GM18498 (cell line): ENCODE measurements at regions not wholly inside any gene's neighbourhood (a gene's known extent, or its start where the extent isn't known, plus 50 kb on each side); places are given as distances from the start of the nearest gene placed in this dataset.

ENCODE experiments used
- ATAC-seq: cut with Tn5 transposase; IDR thresholded peaks from one replicate; pipeline ENCODE4 v1.9.1; 2021; ENCODE audit warnings: mild to moderate bottlenecking, moderate library complexity; ENCODE audit not compliant: unreplicated experiment

GRCh38 chr2:157125685-157126084 lies 131.8 kb upstream of the GALNT5 start:
- no peak for ATAC-seq

GRCh38 chr2:157127249-157128012 lies 130.1 kb upstream of the GALNT5 start:
- no peak for ATAC-seq

GRCh38 chr2:157143901-157144300 lies 113.6 kb upstream of the GALNT5 start:
- no peak for ATAC-seq

GRCh38 chr2:157149270-157149669 lies 108.2 kb upstream of the GALNT5 start:
- ATAC-seq, result no peak

- ATAC-seq, result peak; percentile 92
Measured at GRCh38 chr2:157150747-157151146, 106.8 kb upstream of the GALNT5 start.

GRCh38 chr2:157152362-157152761 lies 105.1 kb upstream of the GALNT5 start:
- ATAC-seq, result no peak

GRCh38 chr2:157155992-157156391 lies 101.5 kb upstream of the GALNT5 start:
- ATAC-seq, result no peak

- no peak for ATAC-seq
Measured at GRCh38 chr2:157158111-157158510, 99.4 kb upstream of the GALNT5 start.

GRCh38 chr2:157159221-157159934 lies 98.1 kb upstream of the GALNT5 start:
- ATAC-seq, result no peak

- no peak for ATAC-seq
Measured at GRCh38 chr2:157160111-157160510, 97.4 kb upstream of the GALNT5 start.

GRCh38 chr2:157164370-157164769 lies 93.1 kb upstream of the GALNT5 start:
- ATAC-seq, result no peak

GRCh38 chr2:157164891-157165290 lies 92.6 kb upstream of the GALNT5 start:
- no peak for ATAC-seq

GRCh38 chr2:157168501-157168900 lies 89.0 kb upstream of the GALNT5 start:
- no peak for ATAC-seq

GRCh38 chr2:157169889-157170288 lies 87.6 kb upstream of the GALNT5 start:
- ATAC-seq, result no peak

GRCh38 chr2:157170299-157170698 lies 87.2 kb upstream of the GALNT5 start:
- no peak for ATAC-seq

- no peak for ATAC-seq
Measured at GRCh38 chr2:157172239-157172638, 85.3 kb upstream of the GALNT5 start.

- ATAC-seq, result no peak
Measured at GRCh38 chr2:157172866-157173578, 84.5 kb upstream of the GALNT5 start.

- ATAC-seq, result no peak
Measured at GRCh38 chr2:157173740-157174184, 83.7 kb upstream of the GALNT5 start.

GRCh38 chr2:157174321-157174720 lies 83.2 kb upstream of the GALNT5 start:
- ATAC-seq, result no peak

- no peak for ATAC-seq
Measured at GRCh38 chr2:157176602-157177001, 80.9 kb upstream of the GALNT5 start.

- no peak for ATAC-seq
Measured at GRCh38 chr2:157178874-157179273, 78.6 kb upstream of the GALNT5 start.
